Osteoblast (primary cell): ENCODE measurements at regions not wholly inside any gene's neighbourhood (a gene's known extent, or its start where the extent isn't known, plus 50 kb on each side); places are given as distances from the start of the nearest gene placed in this dataset.
"Not testable (repeated sequence)": the region's sequence is repeated elsewhere in the genome, so short reads cannot be mapped to it uniquely, and the experiment has no call there.

ENCODE experiments used
- DNase-seq: peaks from one replicate; pipeline ENCODE4 v3.0.0; 2011; ENCODE audit warnings: low spot score, mixed read lengths; ENCODE audit not compliant: insufficient read length; ENCODE audit errors: missing footprints
- H2AFZ ChIP-seq: 2 replicates; pipeline ENCODE4 v1.6.0; 2011; ENCODE audit warnings: mild to moderate bottlenecking, low read length
- H3K27ac ChIP-seq: 2 replicates; pipeline ENCODE4 v1.5.1; 2011; ENCODE audit warnings: mild to moderate bottlenecking, low read depth, low read length, moderate library complexity
- H3K27me3 ChIP-seq: 2 replicates; pipeline ENCODE4 v1.6.0; 2012; ENCODE audit warnings: mild to moderate bottlenecking, control low read depth, inconsistent platforms, low read length, moderate library complexity; ENCODE audit not compliant: insufficient read depth
- H3K36me3 ChIP-seq: 2 replicates; pipeline ENCODE4 v1.5.1; 2011; ENCODE audit warnings: mild to moderate bottlenecking, low read length, control low read depth, moderate library complexity; ENCODE audit not compliant: insufficient read depth
- H3K4me1 ChIP-seq: 2 replicates; pipeline ENCODE4 v1.5.1; 2011; ENCODE audit warnings: mild to moderate bottlenecking, low read length, control low read depth, moderate library complexity; ENCODE audit not compliant: insufficient read depth
- H3K4me2 ChIP-seq: 2 replicates; pipeline ENCODE4 v1.6.0; 2011; ENCODE audit warnings: mild to moderate bottlenecking, low read length; ENCODE audit not compliant: insufficient read depth
- H3K4me3 ChIP-seq: fragments of 200-600 bp; sonication (generic); 3 replicates; pipeline ENCODE4 v1.5.1; 2012; ENCODE audit warnings: mild to moderate bottlenecking, low read length, inconsistent platforms; ENCODE audit not compliant: insufficient read depth
- H3K79me2 ChIP-seq: 2 replicates; pipeline ENCODE4 v1.6.0; 2012; ENCODE audit warnings: mild to moderate bottlenecking, low read length, control low read depth, inconsistent platforms; ENCODE audit not compliant: insufficient read depth
- H3K9me3 ChIP-seq: 2 replicates; pipeline ENCODE4 v1.5.1; 2011; ENCODE audit warnings: low read depth, low read length, control low read depth
- H4K20me1 ChIP-seq: 2 replicates; pipeline ENCODE4 v1.6.0; 2012; ENCODE audit warnings: mild to moderate bottlenecking, low read length, control low read depth; ENCODE audit not compliant: insufficient read depth
- TF ChIP-seq, protein P1 (sequence below): IDR thresholded peaks from 2 replicates; pipeline ENCODE4 v1.5.1; 2011; ENCODE audit warnings: mild to moderate bottlenecking, low read depth, low read length, moderate library complexity; ENCODE audit errors: extremely low read depth

- Histone ChIP-seq H3K36me3 (no peaks in the 10 kb centered on the region), H3K4me3 (no peak overlapping the region), H2AFZ (no peak overlapping the region), H4K20me1 (no peaks in the 10 kb centered on the region), H3K27ac (no peak overlapping the region), H3K79me2 (no peaks in the 10 kb centered on the region), H3K27me3 (no peaks in the 10 kb centered on the region), H3K4me1 (no peaks in the 10 kb centered on the region), H3K9me3 (no peaks in the 10 kb centered on the region), H3K4me2 (no peak overlapping the region)
- TF ChIP-seq, protein P1, sequence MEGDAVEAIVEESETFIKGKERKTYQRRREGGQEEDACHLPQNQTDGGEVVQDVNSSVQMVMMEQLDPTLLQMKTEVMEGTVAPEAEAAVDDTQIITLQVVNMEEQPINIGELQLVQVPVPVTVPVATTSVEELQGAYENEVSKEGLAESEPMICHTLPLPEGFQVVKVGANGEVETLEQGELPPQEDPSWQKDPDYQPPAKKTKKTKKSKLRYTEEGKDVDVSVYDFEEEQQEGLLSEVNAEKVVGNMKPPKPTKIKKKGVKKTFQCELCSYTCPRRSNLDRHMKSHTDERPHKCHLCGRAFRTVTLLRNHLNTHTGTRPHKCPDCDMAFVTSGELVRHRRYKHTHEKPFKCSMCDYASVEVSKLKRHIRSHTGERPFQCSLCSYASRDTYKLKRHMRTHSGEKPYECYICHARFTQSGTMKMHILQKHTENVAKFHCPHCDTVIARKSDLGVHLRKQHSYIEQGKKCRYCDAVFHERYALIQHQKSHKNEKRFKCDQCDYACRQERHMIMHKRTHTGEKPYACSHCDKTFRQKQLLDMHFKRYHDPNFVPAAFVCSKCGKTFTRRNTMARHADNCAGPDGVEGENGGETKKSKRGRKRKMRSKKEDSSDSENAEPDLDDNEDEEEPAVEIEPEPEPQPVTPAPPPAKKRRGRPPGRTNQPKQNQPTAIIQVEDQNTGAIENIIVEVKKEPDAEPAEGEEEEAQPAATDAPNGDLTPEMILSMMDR = no peak
- peak; percentile 70 for DNase-seq
These were observed 338.1 kb upstream of the ARHGEF26 start for GRCh38 chr3:153783106-153783505.

- no peaks in the 10 kb centered on the region for H3K9me3 ChIP-seq
- no peak for DNase-seq
- no peaks in the 10 kb centered on the region for H3K4me1 ChIP-seq
- no peak overlapping the region for H3K27ac ChIP-seq
- no peak overlapping the region for H3K4me2 ChIP-seq
- H3K27me3 ChIP-seq = no peaks in the 10 kb centered on the region
- TF ChIP-seq, protein P1 = no peak
- H3K79me2 ChIP-seq = no peaks in the 10 kb centered on the region
- H3K36me3 ChIP-seq = no peaks in the 10 kb centered on the region
- no peaks in the 10 kb centered on the region for H4K20me1 ChIP-seq
- no peak overlapping the region for H2AFZ ChIP-seq
- no peak overlapping the region for H3K4me3 ChIP-seq
These were observed 337.3 kb upstream of the ARHGEF26 start for GRCh38 chr3:153783741-153784480.

DNA sequence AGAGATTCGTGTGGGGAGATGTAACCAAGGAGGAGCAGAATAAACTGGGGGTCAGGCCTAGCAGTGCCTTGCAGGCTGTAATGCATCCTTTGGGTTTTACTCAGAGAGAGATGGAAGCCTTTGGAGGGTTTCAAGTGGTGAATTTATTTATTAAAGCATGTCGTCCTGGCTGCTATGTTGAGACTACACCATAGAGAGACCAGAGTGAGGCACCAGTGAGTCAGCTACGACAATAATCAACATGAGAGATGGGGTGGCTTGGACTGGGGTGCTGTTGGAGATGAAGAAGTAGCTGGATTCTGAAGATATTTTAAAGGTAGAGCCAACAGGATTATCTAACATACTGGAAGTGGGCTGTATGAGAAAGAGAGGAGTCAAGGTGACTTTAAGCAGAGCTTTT, 335.3 kb upstream of the ARHGEF26 start:
- no peaks in the 10 kb centered on the region for H3K36me3 ChIP-seq
- DNase-seq = no peak
- no peak overlapping the region for H3K4me3 ChIP-seq
- H3K4me2 ChIP-seq = no peak overlapping the region
- H3K4me1 ChIP-seq = no peaks in the 10 kb centered on the region
- H3K79me2 ChIP-seq = no peaks in the 10 kb centered on the region
- no peaks in the 10 kb centered on the region for H4K20me1 ChIP-seq
- TF ChIP-seq, protein P1 = no peak
- H3K27ac ChIP-seq = no peak overlapping the region
- no peaks in the 10 kb centered on the region for H3K9me3 ChIP-seq
- no peaks in the 10 kb centered on the region for H3K27me3 ChIP-seq
- no peak overlapping the region for H2AFZ ChIP-seq

DNA sequence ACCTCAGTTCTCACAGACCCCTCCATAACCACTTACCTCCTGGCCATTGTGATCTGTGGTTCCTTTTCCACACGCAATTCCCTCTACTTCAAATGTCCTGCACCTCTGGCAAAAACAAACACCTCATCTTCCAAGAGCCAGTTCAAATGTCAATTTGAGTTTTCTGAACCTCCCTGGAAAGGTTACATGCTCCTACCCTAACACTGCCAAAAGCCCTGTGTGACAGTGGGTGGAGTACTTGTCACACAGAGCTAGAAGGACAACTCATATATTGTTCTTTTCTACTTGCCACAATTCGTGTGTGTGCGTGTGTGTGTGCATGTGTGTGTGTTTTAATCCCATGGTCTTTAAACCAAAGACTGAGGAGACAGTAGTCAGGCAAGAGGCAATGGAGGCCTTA, 331.8 kb upstream of the ARHGEF26 start:
- H3K79me2 ChIP-seq = no peaks in the 10 kb centered on the region
- TF ChIP-seq, protein P1 = no peak
- H3K27me3 ChIP-seq = no peaks in the 10 kb centered on the region
- H3K4me3 ChIP-seq = no peak overlapping the region
- H3K4me1 ChIP-seq = no peaks in the 10 kb centered on the region
- no peaks in the 10 kb centered on the region for H3K9me3 ChIP-seq
- no peak overlapping the region for H2AFZ ChIP-seq
- H3K27ac ChIP-seq = no peak overlapping the region
- no peaks in the 10 kb centered on the region for H3K36me3 ChIP-seq
- no peaks in the 10 kb centered on the region for H4K20me1 ChIP-seq
- no peak overlapping the region for H3K4me2 ChIP-seq
- no peak for DNase-seq

DNA sequence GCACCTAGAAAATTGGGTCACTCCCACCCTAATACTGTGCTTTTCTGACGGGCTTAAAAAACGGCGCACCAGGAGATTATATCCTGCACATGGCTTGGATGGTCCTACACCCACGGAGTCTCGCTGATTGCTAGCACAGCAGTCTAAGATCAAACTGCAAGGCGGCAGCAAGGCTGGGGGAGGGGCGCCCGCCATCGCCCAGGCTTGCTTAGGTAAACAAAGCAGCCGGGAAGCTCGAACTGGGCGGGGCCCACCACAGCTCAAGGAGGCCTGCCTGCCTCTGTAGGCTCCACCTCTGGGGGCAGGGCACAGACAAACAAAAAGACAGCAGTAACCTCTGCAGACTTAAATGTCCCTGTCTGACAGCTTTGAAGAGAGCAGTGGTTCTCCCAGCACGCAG, 324.1 kb upstream of the ARHGEF26 start:
- H4K20me1 ChIP-seq, H3K27ac ChIP-seq, DNase-seq, H3K4me2 ChIP-seq, H3K27me3 ChIP-seq, H3K4me1 ChIP-seq, H2AFZ ChIP-seq, H3K9me3 ChIP-seq, H3K79me2 ChIP-seq, H3K36me3 ChIP-seq, H3K4me3 ChIP-seq: not testable (repeated sequence)
